HG03354 (cell line): ENCODE measurements at regions not wholly inside any gene's neighbourhood (a gene's known extent, or its start where the extent isn't known, plus 50 kb on each side); places are given as distances from the start of the nearest gene placed in this dataset.
"Not testable (repeated sequence)": the region's sequence is repeated elsewhere in the genome, so short reads cannot be mapped to it uniquely, and the experiment has no call there.

Experiments used
- ATAC-seq: cut with Tn5 transposase; IDR thresholded peaks from one replicate; pipeline ENCODE4 v1.9.1; 2021; ENCODE audit warnings: mild to moderate bottlenecking; ENCODE audit not compliant: unreplicated experiment, poor library complexity, severe bottlenecking

- ATAC-seq = no peak
Measured at GRCh38 chr4:170884969-170885570, 795.3 kb upstream of the AADAT start.

DNA sequence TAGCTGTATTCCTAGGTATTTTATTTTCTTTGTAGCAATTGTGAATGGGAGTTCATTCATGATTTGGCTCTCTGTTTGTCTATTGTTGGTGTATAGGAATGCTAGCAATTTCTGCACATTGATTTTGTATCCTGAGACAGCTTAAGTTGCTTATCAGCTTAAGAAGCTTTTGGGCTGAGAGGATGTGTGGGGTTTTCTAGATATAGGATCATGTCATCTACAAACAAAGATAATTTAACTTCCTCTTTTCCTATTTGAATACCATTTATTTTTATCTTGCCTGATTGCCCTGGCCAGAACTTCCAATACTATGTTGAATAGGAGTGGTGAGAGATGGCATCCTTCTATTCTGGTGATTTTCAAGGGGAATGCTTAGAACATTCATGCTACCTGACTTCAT is 791.9 kb upstream of the AADAT start:
- ATAC-seq = not testable (repeated sequence)

- no peak for ATAC-seq
Measured at GRCh38 chr4:170875868-170876267, 786.1 kb upstream of the AADAT start.

DNA sequence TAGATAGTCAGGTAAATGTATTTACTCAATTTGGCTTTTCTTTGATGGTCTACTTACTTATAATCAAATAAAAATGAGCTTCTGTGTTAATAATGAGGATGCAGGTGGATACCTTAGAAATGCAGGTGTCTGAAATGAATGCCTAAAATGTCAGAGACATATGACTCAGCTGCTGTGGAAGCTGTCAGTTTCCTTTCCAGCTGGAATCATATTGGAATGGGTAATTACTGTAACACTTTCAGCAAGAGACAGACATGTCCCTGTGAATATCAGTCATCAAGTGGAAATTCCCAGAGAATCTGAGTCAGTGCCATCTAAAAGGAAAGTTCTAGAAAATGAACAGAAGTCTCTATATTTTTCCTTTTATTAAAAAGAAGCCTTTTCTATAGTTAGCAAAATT is 783.0 kb upstream of the AADAT start:
- no peak for ATAC-seq

- ATAC-seq = no peak
Measured at GRCh38 chr4:170868170-170868569, 778.4 kb upstream of the AADAT start.

- ATAC-seq = no peak
Measured at GRCh38 chr4:170854097-170854496, 764.3 kb upstream of the AADAT start.

GRCh38 chr4:170853422-170854021 is 763.8 kb upstream of the AADAT start:
- peak; percentile 89 for ATAC-seq

DNA sequence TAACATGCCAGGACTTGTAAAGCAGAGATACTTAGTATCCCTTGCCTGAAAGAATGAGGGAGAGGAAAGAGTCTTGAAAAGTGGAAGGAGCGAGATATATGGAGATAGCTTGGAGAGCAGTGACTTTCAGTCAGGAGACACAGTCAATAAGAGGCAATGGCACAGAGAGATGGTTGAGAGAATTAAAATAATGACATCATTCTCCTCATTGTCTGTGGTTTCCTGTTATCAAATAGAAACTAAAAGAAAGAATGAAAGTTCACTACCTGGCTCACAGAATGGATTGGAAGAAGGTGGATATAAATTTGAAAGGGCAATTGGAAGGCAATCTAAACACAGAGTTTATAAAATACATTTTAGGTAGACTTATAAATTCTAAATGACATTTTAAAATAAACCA is 760.2 kb upstream of the AADAT start:
- ATAC-seq = peak; percentile 79

GRCh38 chr4:170827562-170828274 is 738.0 kb upstream of the AADAT start:
- ATAC-seq = no peak

DNA sequence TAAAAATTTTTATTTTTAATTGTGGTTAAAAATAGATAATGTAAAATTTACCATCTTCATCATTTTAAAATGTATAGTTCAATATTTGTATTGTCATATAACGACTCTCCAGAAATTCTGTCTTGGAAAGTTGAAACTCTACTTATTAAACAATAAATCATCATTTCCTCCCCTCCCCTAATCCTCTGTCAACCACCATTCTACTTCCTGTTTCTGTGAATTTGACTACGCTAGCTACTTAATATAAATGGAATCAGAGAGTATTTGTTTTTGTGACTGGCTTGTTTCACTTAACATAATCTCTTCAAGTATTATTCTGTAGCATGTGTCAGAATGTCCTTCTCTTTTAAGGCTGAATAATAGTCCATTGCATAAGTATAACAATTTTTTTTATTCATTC is 729.0 kb upstream of the AADAT start:
- no peak for ATAC-seq

DNA sequence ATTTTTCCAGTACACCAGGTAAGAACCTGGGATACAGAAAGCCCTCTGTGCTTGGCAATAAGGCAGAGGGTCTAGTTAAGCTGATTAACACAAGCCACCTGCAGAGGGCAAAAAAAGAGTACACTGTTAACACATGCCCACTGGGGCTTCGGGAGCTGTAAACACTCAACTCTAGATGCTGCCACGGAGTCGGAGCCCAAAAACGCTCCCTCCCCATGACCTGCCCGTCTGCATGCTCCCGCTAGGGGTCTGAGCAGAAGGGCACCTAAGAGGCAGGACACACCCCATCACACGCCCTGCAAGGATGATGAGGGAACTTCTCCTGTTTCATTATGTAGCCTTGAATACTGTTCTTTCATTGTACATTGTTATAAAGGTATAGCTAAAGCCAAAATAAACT is 715.6 kb upstream of the AADAT start:
- no peak for ATAC-seq

DNA sequence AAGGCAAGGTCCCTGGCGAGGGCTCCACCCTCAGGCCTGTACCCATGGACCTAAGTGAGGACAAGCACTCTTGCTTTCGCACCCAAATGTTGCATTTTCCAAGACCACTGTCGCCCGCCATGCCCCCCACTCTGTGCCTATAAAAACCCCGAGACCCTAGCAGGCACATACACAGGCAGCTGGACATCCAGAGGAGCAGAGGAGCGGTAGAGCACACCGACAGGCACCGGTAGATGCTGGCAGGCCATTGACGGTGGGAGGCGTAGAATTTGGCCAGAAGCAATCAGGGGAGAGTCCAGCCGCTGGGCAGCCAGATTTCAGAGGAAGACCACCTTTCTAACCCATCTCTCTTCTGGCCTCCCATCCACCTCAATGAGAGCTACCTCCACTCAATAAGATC is 715.2 kb upstream of the AADAT start:
- no peak for ATAC-seq

DNA sequence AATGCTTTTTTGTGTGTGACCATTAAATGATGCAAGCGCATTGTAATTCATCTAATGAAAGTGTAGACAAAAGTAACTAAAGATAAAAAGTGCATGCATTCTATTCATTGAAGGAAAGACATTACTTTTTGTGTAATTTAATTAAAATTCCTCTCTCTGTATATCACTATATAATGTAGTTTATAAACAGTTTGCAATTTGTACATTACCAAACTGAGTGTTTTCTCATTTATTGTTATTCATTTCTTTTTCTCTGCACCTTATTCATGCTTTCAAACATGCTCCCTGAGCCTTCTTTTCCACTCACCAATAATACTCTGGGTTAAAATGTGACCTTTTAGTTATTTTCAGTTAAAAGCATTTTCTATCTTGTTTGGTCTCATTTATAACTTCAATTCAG is 713.7 kb upstream of the AADAT start:
- no peak for ATAC-seq

- no peak for ATAC-seq
Measured at GRCh38 chr4:170801771-170802170, 712.0 kb upstream of the AADAT start.

- no peak for ATAC-seq
Measured at GRCh38 chr4:170794525-170794924, 704.8 kb upstream of the AADAT start.

DNA sequence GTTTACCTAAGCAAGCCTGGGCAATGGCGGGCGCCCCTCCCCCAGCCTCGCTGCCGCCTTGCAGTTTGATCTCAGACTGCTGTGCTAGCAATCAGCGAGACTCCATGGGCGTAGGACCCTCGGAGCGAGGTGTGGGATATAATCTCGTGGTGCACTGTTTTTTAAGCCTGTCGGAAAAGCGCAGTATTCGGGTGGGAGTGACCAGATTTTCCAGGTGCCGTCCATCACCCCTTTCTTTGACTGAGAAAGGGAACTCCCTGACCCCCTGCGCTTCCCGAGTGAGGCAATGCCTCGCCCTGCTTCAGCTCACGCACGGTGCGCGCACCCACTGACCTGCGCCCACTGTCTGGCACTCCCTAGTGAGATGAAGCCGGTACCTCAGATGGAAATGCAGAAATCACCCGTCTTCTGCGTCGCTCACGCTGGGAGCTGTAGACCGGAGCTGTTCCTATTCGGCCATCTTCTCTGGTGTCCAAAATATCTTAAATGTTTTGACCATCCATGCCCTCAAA is 698.8 kb upstream of the AADAT start:
- not testable (repeated sequence) for ATAC-seq

DNA sequence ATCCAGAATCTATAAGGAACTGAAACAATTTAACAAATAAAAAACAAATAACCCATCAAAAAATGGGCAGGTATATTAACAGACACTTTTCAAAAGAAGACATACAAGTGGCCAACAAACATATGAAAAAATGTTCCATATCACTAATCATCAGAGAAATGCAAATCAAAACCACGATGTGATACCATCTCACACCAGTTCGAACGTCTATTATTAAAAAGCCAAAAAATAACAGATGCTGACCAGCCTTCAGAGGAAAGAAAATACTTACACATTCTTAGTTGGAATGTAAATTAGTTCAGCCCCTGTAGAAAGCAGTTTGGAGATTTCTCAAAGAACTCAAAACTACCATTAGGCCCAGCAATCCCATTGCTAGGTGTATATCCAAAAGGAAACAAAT is 687.9 kb upstream of the AADAT start:
- ATAC-seq = no peak

GRCh38 chr4:170776983-170777382 is 687.2 kb upstream of the AADAT start:
- ATAC-seq = no peak

- ATAC-seq = no peak
Measured at GRCh38 chr4:170775851-170776250, 686.1 kb upstream of the AADAT start.

DNA sequence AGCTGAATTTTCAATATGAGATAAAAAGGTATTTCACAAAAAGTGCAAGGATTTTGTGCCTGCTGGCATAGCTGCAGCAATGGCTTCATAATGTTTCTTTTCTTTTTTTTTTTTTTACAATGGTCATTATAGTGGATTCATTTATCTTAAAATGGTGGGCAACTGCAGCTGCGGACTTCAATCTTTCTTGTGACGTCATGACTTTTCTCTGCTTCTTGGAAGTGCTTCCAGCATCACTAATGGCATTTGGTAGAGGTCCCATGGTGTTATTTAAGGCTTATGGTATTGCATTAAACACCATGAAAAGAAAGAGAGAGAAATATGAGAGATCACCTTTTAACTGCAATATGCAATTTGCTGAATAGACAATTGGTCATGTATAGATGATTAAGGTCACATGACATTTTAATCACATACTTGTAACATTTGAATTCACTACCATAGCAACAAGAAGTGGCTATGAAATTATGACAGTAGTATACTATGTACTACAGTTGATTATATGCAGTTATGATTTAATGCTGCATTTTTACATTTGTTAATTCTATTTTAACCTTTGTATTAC is 684.0 kb upstream of the AADAT start:
- no peak for ATAC-seq

- no peak for ATAC-seq
Measured at GRCh38 chr4:170772429-170772828, 682.7 kb upstream of the AADAT start.
